Activated CD4-positive, alpha-beta T cell treated with anti-CD3 and anti-CD28 coated beads for 48 hours (primary cell): ENCODE measurements at regions not wholly inside any gene's neighbourhood (a gene's known extent, or its start where the extent isn't known, plus 50 kb on each side); places are given as distances from the start of the nearest gene placed in this dataset.

ENCODE experiments used
- DNase-seq: peaks from one replicate; pipeline ENCODE4 v3.0.0-alpha.2; 2020

DNA sequence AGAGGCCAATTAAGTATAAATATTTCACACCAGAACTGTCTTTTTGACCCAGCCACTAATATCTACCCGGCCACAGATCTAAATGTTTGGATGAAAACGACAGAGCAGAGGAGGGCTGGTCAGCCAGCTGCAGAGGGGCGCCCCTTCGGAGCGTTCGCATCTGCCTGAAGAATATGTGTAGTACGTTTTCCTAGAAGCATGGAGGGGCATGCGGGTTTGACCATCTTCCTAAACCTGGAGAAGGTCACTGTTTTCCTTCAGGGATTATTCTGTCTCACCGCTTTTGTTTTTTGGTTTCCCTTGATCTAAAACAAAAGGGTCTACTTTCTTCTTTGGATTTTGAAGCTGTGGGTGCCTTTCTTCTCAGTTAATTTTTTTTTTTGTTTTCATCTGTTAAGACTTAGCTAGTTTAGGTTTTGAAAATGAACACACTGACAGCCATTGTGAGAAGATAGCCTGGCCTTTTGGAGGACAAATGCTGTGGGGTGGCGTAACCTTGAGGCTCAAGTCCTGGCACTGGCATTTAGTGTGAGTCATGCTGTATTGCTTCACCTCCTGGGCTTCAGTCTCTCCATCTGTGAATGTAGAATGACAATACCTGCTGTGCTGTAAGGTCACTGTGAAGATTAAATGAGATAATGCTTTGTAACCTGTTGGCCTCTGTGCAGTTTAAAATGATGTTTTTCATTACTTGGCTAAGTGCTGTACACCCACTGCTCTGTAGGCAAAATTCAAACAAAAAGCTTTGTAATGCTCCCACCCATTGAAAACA, 74.1 kb upstream of the IRF2BP2 start:
- no peak for DNase-seq

GRCh38 chr1:234683127-234683860, 73.3 kb upstream of the IRF2BP2 start:
- no peak for DNase-seq

- no peak for DNase-seq
These were observed 72.0 kb upstream of the IRF2BP2 start for GRCh38 chr1:234681990-234682389.

DNA sequence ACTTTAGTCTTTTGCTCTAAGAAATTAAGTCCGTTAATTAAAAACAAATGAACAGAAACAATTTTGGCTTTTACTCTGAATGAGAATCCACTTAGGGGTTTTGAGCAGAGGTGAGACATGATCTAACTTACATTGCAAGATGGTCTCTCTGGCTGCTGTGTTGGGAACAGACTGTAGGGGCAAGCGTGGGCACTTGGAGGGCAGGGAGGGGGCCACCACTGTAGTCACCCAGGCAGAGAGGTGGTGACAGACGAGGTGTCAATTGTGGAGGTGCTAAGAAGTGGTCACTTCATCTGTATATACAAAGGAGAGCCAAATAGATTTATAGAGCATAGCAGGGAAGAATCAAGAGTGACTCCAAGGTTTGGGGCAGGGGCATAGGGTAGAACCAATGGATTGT, 71.1 kb upstream of the IRF2BP2 start:
- no peak for DNase-seq

- no peak for DNase-seq
These were observed 70.4 kb upstream of the IRF2BP2 start for GRCh38 chr1:234680331-234680904.

DNA sequence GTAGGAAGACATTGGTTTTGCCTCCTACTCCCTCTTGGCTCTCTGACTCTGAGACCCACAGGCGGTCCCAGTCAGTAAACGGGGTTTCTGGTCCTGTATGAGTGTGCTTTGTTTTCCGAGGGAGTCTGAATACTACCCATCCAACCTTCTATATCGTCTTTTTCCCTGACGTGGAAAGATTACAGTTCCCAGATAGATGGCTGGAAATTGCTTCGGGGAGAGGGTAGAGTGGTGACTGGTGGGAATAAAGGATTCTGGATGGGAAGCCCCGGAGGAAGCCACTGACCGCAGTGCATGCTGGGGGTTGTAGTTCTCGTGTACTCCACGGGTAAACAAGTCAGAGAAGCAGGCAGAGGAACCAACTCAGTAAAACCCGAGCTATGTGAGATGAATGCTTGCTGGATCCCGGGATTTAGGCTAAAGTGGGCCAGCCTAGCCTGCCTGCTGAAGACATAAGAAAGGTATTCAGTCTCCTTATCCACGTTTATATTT, 66.2 kb upstream of the IRF2BP2 start:
- DNase-seq = peak; percentile 67

- DNase-seq = no peak
These were observed 65.6 kb upstream of the IRF2BP2 start for GRCh38 chr1:234675572-234675971.

GRCh38 chr1:234675006-234675405, 65.0 kb upstream of the IRF2BP2 start:
- no peak for DNase-seq

DNA sequence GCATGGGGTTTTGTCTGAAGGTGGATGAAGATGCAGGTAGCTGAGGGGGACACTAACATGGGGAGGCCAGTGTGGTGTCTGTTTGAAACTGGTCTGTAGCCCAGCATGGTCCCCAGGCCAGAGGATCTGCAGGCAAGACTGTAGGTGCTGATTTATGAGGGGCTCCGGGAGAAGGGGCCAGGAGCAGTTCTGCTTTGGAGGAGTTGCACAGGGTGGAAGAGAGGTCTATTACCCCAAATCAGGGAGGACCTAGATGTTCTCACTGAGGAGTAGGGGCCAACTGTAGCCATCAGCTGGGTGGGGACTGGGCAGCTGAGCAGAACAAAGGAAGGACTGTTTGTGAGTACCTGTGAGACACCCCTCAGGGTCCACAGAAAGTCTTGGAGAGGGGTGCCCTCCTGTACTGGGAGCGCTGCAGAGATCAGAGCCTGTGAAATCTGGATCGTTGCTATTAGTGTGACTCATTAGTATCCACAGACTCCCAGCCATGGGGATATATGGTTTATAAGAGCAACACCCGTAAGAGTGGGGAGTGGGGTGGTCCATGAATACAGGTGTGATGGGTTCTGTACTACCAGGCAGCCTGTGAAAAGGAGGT, 64.3 kb upstream of the IRF2BP2 start:
- no peak for DNase-seq

DNA sequence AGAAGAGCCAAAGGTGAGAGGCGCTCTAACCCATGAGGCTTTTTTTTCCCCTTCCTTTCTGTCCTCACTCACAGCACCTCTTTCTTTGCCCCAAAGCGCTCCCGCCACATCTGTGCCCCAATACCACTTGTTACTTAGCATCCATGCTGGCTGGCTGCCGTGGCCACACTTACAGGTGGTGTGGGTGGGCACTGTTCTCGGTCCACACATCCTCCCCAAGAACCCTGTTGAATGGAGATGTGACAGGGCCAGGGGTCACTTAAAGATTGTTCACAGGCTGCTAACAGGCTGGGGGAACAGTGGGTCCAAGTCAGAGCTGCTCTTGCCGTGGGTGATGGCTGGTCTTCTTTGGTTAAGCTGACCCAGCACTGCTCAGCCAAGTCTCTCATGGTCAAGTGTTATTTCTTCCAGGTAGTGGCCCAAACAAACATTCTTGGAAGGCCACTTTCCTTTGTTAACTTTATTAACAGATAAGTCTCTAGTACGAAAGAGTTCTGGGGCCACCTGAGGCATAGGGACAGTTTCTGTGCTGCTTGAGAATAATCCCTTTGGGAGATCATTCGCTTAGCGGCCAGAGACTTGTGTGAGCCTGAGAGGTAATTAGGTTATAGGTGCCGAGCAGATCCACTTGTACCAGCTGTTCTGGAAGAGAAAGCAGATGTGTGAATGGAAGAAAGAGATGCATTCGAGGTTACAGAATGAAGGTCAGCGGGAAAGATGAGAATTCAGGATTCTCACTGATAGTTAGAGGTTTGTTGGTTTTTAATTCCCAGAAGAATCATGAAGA, 62.6 kb upstream of the IRF2BP2 start:
- DNase-seq = no peak

GRCh38 chr1:234670967-234671626, 61.1 kb upstream of the IRF2BP2 start:
- no peak for DNase-seq

DNA sequence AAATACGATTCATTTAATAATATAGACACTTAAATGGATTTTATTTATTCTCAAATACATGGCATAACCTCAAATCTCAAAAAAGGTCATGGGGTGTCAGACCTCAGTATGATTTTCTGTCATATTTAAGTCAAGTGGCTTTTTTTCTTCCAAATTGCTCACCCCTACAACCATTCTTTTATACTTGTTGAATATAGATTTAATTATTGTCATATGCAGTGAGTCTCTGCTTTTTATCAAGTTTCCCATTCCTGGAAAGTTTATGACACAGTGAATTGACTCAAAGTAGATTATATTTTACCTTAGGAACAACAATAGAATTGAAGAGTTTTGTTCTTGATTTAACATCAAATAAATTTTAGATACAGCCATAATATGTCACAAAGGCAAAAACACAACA, 59.5 kb upstream of the IRF2BP2 start:
- DNase-seq = no peak

GRCh38 chr1:234668577-234668955, 58.6 kb upstream of the IRF2BP2 start:
- no peak for DNase-seq

DNA sequence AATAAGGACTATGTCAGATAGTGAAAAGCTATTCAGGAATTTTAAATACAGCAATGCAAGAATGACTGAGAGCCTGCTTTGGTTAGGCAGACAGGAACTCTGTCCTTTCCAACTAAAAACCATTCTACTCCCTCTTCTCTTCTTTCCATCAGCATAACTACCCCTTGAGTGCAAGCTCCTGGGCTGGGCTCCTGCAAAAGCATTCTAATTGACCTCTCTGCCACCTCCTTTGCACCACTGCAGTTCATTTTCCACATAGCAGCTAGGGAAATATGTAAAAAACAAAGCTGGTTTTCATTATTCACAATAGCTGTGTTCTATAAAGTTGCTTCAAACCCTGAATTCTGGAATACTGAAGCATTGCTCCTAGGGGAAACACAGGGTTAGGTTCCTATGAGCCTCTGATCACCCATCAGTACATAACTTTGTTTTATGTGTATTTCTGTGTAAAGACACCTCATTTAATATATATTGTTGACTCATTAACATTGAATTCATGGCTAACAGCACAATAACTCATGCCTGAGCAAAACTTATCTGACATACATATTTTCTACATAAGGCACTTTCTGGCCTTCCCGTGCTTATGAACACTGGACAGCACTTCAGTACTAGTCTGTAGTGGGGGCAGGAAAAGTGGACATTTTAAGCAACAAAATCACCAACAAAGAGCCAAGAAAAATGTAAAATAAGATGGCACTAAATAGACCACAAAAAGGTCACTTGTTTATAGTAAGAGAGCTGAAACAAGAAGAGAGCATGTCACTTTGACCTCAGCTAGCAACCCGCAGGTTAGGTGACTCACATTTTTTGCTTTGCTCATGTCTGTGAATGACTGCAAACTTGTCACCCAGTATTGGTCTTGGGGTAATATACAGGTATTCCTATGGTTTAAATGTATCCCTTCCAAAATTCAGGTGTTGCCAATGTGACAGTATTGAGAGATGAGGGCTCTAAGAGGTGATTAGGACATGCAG, 57.9 kb upstream of the IRF2BP2 start:
- DNase-seq = no peak

- no peak for DNase-seq
These were observed 56.8 kb upstream of the IRF2BP2 start for GRCh38 chr1:234666761-234667160.

DNA sequence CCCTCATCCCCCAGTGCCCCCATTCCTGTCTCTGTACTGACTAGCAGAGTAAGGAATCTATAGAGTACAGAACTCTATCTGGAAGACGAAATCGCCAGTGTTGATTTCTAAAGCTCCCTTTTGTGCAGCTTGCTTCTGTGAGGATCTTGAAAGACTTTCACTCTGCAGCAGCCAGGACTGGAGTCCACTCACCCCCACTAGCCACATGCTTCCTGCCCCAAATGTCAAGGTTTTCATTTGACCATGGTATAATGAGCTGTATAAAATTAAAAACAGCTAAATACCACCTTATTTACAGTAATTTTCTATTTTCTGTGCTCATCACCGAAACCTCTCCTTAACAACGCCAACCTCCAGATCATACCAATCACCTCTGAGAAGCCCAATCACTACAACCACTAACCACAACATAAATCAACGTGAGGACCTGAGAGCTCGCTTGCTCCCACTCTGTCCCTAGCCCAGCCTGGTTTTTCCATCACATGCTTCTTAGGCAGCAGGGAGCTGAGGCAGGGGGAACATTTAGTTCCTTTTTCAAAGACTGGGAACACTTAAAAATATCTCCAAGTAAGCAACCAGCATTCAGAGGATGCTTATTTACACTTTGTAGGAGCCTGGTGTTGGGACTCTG, 56.1 kb upstream of the IRF2BP2 start:
- no peak for DNase-seq

DNA sequence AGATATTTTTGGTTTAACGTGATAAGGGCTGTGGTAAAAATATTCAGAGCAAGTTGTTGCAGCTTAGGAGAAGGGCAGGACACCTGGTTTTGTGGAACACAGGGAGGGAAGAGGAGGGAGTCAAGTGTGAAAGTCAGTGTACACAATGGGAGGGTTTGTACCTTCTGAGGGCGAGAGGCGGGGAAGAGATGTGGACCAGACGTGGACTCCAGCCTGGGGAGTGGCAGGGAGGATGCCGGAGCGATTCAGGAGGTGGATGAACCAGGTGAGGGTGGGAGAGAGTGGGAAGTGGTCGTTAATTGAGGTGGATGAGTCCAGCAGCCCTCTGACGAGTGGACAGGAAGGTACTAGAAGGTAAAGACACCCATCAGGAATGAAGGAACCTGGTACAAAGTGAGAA, 52.2 kb upstream of the IRF2BP2 start:
- no peak for DNase-seq

DNA sequence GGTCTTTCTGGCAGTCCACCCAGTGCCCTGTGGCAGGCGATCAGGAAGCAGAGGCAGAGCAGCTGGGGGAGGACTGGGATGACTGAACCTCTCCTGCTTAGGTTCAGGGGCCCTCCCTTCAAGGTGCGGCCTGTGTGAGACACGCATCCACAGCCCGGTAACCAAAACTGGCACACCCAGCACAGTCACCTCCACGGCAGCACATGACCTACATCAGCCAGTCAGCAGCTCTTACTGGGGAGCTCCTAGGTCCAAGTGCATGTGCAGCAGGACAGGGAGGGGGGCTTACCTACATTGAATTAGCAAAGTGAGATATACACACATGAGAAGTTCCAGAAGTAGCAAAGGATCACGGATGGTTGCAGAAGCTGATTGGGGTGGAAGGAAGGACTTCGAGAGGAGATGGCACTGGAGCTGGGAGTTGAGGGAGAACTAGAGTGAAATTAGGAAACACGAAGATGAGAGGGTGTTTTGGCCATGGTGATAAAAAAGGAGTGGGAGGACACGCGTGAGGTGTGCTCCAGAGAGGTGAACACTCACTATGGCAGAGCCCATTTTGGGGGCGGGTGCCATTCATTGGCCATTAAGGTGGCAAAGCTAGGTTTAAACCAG, 51.4 kb upstream of the IRF2BP2 start:
- DNase-seq = peak; percentile 21

DNA sequence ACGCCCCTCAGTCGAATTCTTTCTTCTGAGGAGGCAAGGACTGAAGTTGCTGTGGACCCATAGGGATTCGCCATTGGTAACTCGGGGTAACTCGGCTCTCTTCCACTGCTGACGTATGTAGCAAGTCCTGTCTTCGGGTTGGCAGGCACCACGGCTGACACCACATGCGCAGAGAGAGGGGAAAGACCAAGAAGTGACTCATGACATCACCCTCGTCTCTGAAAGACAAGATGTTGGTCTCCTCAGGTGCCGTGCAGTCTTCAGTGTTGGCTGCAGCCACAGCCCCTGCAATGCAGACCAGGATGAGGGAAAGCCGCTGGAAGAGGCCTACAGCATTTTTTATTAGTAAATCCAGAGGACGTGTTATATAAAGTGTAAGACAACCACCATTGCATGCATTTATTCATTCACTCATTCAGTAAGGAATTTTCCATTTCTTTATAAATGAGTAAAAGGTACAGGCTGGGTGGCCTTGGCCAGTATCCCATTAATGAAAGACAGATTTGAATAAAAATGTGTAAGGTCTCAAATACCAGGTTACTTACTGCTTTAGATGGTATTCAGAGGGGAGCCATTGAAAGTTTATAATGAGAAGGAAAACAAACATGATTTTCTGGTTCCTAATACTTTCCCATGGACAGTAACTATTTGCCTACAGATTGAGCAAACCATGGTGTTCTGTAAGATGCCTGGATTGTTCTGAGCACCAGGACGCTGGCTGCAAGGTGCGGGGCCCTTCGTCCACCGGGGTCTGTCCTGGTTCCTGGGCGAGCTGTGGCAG, 50.7 kb upstream of the IRF2BP2 start:
- DNase-seq = no peak
